Naive thymus-derived CD4-positive, alpha-beta T cell (primary cell): ENCODE measurements at regions not wholly inside any gene's neighbourhood (a gene's known extent, or its start where the extent isn't known, plus 50 kb on each side); places are given as distances from the start of the nearest gene placed in this dataset.

Source experiments
- ATAC-seq: fragments of 150-1000 bp; cut with Tn5 transposase; 2 replicates; pipeline ENCODE4 v1.10.0; 2021; ENCODE audit warnings: mild to moderate bottlenecking, moderate library complexity
- CTCF ChIA-PET: fragments of 350-600 bp; sonication (Branson Sonifier 250); formaldehyde crosslinking; loops from one replicate; lab custom pipeline; 2021; ENCODE audit warnings: antibody characterized with exemption; lab: Charles Lee
- POLR2A ChIA-PET: fragments of 350-600 bp; sonication (Branson Sonifier 250); formaldehyde crosslinking; loops from one replicate; lab custom pipeline; 2021; ENCODE audit warnings: antibody characterized with exemption, inconsistent platforms; lab: Charles Lee
- DNase-seq, 9 donors: peaks; one replicate each; pipeline versions ENCODE4 v3.0.0 to v3.0.0-alpha.2; 2020 to 2022; ENCODE audit warnings: mixed read lengths in 1 of 9
- H3K27ac ChIP-seq: one replicate; pipeline ENCODE4 v1.7.0; 2013; ENCODE audit warnings: mild to moderate bottlenecking, low read depth, low read length, moderate library complexity
- H3K27me3 ChIP-seq, 2 donors: one replicate each; pipeline ENCODE4 v1.7.0; 2013; ENCODE audit warnings: low read length in 2 of 2, mild to moderate bottlenecking in 2 of 2, moderate library complexity in 2 of 2; ENCODE audit not compliant: control insufficient read depth in 2 of 2, insufficient read depth in 2 of 2
- H3K36me3 ChIP-seq, 3 experiments: 1 replicate in 2 of 3; 2 replicates in 1 of 3; pipeline ENCODE4 v1.7.0; 2013; ENCODE audit warnings: low read length in 3 of 3, mild to moderate bottlenecking in 3 of 3, moderate library complexity in 1 of 3; ENCODE audit not compliant: insufficient read depth in 3 of 3, control insufficient read depth in 2 of 3
- H3K4me1 ChIP-seq, 2 donors: one replicate each; pipeline ENCODE4 v1.7.0; 2013; ENCODE audit warnings: low read length in 2 of 2, mild to moderate bottlenecking in 2 of 2, moderate library complexity in 1 of 2; ENCODE audit not compliant: control insufficient read depth in 2 of 2, insufficient read depth in 2 of 2
- H3K4me3 ChIP-seq: 2 replicates; pipeline ENCODE4 v1.7.0; 2013; ENCODE audit warnings: mild to moderate bottlenecking, low read length
- H3K9me3 ChIP-seq, 3 experiments: 1 replicate in 2 of 3; 2 replicates in 1 of 3; pipeline ENCODE4 v1.7.0; 2013; ENCODE audit warnings: low read length in 3 of 3; ENCODE audit not compliant: control insufficient read depth in 2 of 3
- H3K27ac Mint-ChIP-seq, 9 donors: one replicate each; pipeline ENCODE4 v1.8.0; 2020 to 2022; ENCODE audit warnings: mixed read lengths in 9 of 9, mild to moderate bottlenecking in 8 of 9, moderate library complexity in 5 of 9, inconsistent platforms in 2 of 9
- H3K27me3 Mint-ChIP-seq, 5 donors: one replicate each; pipeline ENCODE4 v1.8.0; 2021 to 2022; ENCODE audit warnings: mixed read lengths in 5 of 5, mild to moderate bottlenecking in 1 of 5
- H3K36me3 Mint-ChIP-seq, 5 donors: one replicate each; pipeline ENCODE4 v1.8.0; 2020 to 2022; ENCODE audit warnings: mixed read lengths in 5 of 5, mild to moderate bottlenecking in 3 of 5, inconsistent platforms in 1 of 5
- H3K4me1 Mint-ChIP-seq, 7 donors: one replicate each; pipeline ENCODE4 v1.8.0; 2020 to 2022; ENCODE audit warnings: mixed read lengths in 7 of 7, mild to moderate bottlenecking in 3 of 7, inconsistent platforms in 1 of 7
- H3K4me3 Mint-ChIP-seq, 10 donors: one replicate each; pipeline ENCODE4 v1.8.0; 2020 to 2022; ENCODE audit warnings: mild to moderate bottlenecking in 10 of 10, mixed read lengths in 10 of 10, moderate library complexity in 6 of 10, inconsistent platforms in 2 of 10
- H3K9me3 Mint-ChIP-seq, 11 donors: one replicate each; pipeline ENCODE4 v1.8.0; 2020 to 2022; ENCODE audit warnings: mixed read lengths in 11 of 11, mild to moderate bottlenecking in 4 of 11, inconsistent platforms in 1 of 11, moderate library complexity in 1 of 11
- intact Hi-C, 2 donors: fragments of 100-400 bp; cut with micrococcal nuclease; formaldehyde crosslinking; loops; one replicate each; pipeline ENCODE4 v1.15.1; 2023

- Mint-ChIP-seq H3K9me3 (no peaks in the 10 kb centered on the region), H3K36me3 (no peaks in the 10 kb centered on the region), H3K27me3 (peaks cover 2 to 17% (median 9%) of the 10 kb centered on the region in 5 donors), H3K27ac (no peak overlapping the region), H3K4me1 (no peaks in the 10 kb centered on the region), H3K4me3 (no peak overlapping the region)
- intact Hi-C loops: no loop called here
- Histone ChIP-seq H3K9me3 (no peaks in the 10 kb centered on the region), H3K27me3 (no peaks in the 10 kb centered on the region), H3K4me3 (no peak overlapping the region), H3K36me3 (no peaks in the 10 kb centered on the region), H3K4me1 (no peaks in the 10 kb centered on the region), H3K27ac (no peak overlapping the region)
- POLR2A ChIA-PET: no interaction called here
- CTCF ChIA-PET: no interaction called here
- no peak for ATAC-seq
- DNase-seq: no peak
Measured at GRCh38 chr1:239956263-239956662, 135.4 kb upstream of the FMN2 start.

- H3K4me1 Mint-ChIP-seq: no peaks in the 10 kb centered on the region
- ATAC-seq (no peak), DNase-seq (no peak)
- no peak overlapping the region for H3K4me3 Mint-ChIP-seq
- no peak overlapping the region for H3K27ac Mint-ChIP-seq
- H3K36me3 Mint-ChIP-seq: no peaks in the 10 kb centered on the region
- Histone ChIP-seq H3K4me3 (no peak overlapping the region), H3K4me1 (no peaks in the 10 kb centered on the region), H3K36me3 (no peaks in the 10 kb centered on the region), H3K27me3 (no peaks in the 10 kb centered on the region), H3K9me3 (no peaks in the 10 kb centered on the region), H3K27ac (no peak overlapping the region)
- peaks cover 2 to 17% (median 13%) of the 10 kb centered on the region in 5 donors for H3K27me3 Mint-ChIP-seq
- intact Hi-C loops: no loop called here
- H3K9me3 Mint-ChIP-seq: no peaks in the 10 kb centered on the region
- ChIA-PET CTCF (no interaction called here), POLR2A (no interaction called here)
Measured at GRCh38 chr1:239958063-239958462, 133.6 kb upstream of the FMN2 start.

DNA sequence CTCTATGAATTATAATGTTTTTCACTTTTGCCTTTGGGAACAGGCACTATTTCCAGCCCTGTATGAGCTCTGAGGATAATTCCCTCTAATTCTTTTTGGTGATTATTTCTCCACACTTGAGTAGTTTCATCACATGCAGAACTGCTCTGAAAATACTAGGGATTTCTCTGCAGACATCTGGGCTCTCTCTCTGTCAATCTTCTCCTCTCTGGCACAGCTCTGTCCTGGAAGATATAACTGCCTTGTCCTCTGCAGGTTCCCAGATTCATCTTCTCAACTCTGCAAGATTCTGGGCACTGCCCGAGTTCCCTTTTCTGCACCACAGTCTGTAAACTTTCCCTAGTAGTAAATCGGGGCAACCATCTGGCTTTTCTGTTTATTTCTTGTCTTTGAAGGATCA, 131.3 kb upstream of the FMN2 start:
- no peak overlapping the region for H3K27ac ChIP-seq
- Mint-ChIP-seq H3K9me3 (no peaks in the 10 kb centered on the region), H3K4me1 (no peaks in the 10 kb centered on the region), H3K27me3 (peaks cover 2 to 27% (median 14%) of the 10 kb centered on the region in 5 donors), H3K36me3 (no peaks in the 10 kb centered on the region), H3K27ac (no peak overlapping the region), H3K4me3 (no peak overlapping the region)
- H3K4me1 ChIP-seq: no peaks in the 10 kb centered on the region
- H3K4me3 ChIP-seq: no peak overlapping the region
- ChIA-PET POLR2A (no interaction called here), CTCF (interaction anchor here (0.6 kb wide), 1 partner anchor 16 kb away, joined by 3 read pairs; no protein-coding TSS in a partner anchor)
- no peak for ATAC-seq
- intact Hi-C loops: no loop called here
- no peaks in the 10 kb centered on the region for H3K36me3 ChIP-seq
- H3K27me3 ChIP-seq: no peaks in the 10 kb centered on the region
- DNase-seq: no peak
- no peaks in the 10 kb centered on the region for H3K9me3 ChIP-seq

- DNase-seq (no peak), ATAC-seq (no peak)
- Histone ChIP-seq H3K4me3 (no peak overlapping the region), H3K4me1 (no peaks in the 10 kb centered on the region), H3K9me3 (no peaks in the 10 kb centered on the region), H3K27ac (no peak overlapping the region), H3K27me3 (no peaks in the 10 kb centered on the region), H3K36me3 (no peaks in the 10 kb centered on the region)
- Mint-ChIP-seq H3K4me1 (no peaks in the 10 kb centered on the region), H3K4me3 (no peak overlapping the region), H3K27ac (no peak overlapping the region), H3K9me3 (no peaks in the 10 kb centered on the region), H3K36me3 (no peaks in the 10 kb centered on the region), H3K27me3 (peaks cover 2 to 28% (median 19%) of the 10 kb centered on the region in 5 donors)
- POLR2A ChIA-PET: no interaction called here
- CTCF ChIA-PET: no interaction called here
- intact Hi-C loops: no loop called here
Measured at GRCh38 chr1:239963856-239964255, 127.8 kb upstream of the FMN2 start.

DNA sequence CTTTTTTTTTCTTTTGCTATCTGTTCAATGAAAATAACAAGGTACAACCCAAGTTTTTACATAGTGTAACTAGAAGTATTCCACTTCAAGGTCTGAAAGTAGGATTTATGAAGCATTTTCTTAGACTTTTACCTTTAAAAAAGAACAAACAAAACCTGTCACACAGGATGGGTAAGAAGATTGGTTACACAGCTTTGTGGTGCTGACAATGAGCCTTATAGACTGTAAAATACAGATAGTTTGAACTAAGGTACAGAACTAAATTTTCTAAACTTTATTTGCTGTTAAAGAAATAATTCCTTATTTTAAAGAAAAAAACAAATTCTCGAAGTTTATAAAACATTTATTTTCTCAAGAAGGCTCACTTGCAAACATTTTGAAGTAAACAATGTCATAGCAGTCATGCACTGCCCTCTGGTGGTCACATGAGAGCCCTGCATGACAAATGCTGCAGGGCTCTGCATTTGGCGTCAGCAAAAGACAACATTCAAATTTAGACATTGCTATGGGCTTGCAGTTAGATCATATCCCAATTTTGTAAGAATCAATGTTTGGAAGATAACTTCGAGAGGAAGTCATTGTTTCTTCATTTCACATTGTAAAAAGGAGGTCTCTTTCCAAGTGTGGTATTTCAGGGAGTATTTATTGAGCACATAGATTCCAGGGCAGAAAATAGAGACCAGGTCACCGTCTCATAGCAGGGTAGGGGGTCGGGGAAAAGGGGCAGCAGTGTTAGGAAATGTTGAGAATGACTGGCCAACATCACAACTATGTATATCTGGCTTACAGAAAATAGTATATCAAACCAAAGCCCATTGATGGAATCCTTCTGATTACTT, 115.3 kb upstream of the FMN2 start:
- ATAC-seq (peak; percentile 74), DNase-seq (peak in 6 of 9 donors; percentile 16 to 42 (median 26))
- peaks cover 0 to 20% (median 8%) of the 10 kb centered on the region in 5 donors for H3K27me3 Mint-ChIP-seq
- intact Hi-C loops: loop anchor here (1.0 to 5.0 kb wide), 3 partner anchors 25 to 669 kb away; no protein-coding TSS in a partner anchor
- Histone ChIP-seq H3K4me3 (no peak overlapping the region), H3K27ac (no peak overlapping the region), H3K27me3 (no peaks in the 10 kb centered on the region), H3K4me1 (no peaks in the 10 kb centered on the region), H3K9me3 (no peaks in the 10 kb centered on the region), H3K36me3 (no peaks in the 10 kb centered on the region)
- H3K36me3 Mint-ChIP-seq: peaks cover 0 to 10% (median 0%) of the 10 kb centered on the region in 5 donors
- POLR2A ChIA-PET: no interaction called here
- H3K27ac Mint-ChIP-seq: no peak overlapping the region
- H3K4me1 Mint-ChIP-seq: no peaks in the 10 kb centered on the region
- CTCF ChIA-PET: interaction anchor here (0.6 to 1.0 kb wide), 2 partner anchors 14 to 16 kb away, joined by 3 to 4 read pairs; no protein-coding TSS in a partner anchor
- H3K4me3 Mint-ChIP-seq: no peak overlapping the region
- peaks cover 5 to 40% (median 14%) of the 10 kb centered on the region in 11 donors for H3K9me3 Mint-ChIP-seq

- intact Hi-C loops: loop anchor here in 1 of 2 donors (2.0 to 5.0 kb wide), 2 partner anchors 573 to 670 kb away; no protein-coding TSS in a partner anchor
- Histone ChIP-seq H3K36me3 (no peaks in the 10 kb centered on the region), H3K9me3 (no peaks in the 10 kb centered on the region), H3K4me3 (no peak overlapping the region), H3K4me1 (no peaks in the 10 kb centered on the region), H3K27me3 (no peaks in the 10 kb centered on the region), H3K27ac (no peak overlapping the region)
- no peak overlapping the region for H3K4me3 Mint-ChIP-seq
- H3K27me3 Mint-ChIP-seq: peaks cover 0 to 24% (median 8%) of the 10 kb centered on the region in 5 donors
- ChIA-PET POLR2A (no interaction called here), CTCF (no interaction called here)
- no peak overlapping the region for H3K27ac Mint-ChIP-seq
- no peaks in the 10 kb centered on the region for H3K4me1 Mint-ChIP-seq
- peaks cover 5 to 50% (median 16%) of the 10 kb centered on the region in 11 donors for H3K9me3 Mint-ChIP-seq
- peaks cover 0 to 10% (median 0%) of the 10 kb centered on the region in 5 donors for H3K36me3 Mint-ChIP-seq
- no peak for ATAC-seq
- no peak for DNase-seq
Measured at GRCh38 chr1:239977416-239977815, 114.3 kb upstream of the FMN2 start.
